Trophoblast cell (in vitro differentiated cells and primary cell): ENCODE measurements at regions not wholly inside any gene's neighbourhood (a gene's known extent, or its start where the extent isn't known, plus 50 kb on each side); places are given as distances from the start of the nearest gene placed in this dataset.
A peak's percentile ranks its signal among the peaks of the same experiment; 100 is the strongest.

Experiments used
- DNase-seq, 2 donors: peaks; one replicate each; pipeline ENCODE4 v3.0.0-alpha.2; 2016
- H2AFZ ChIP-seq: 2 replicates; pipeline ENCODE4 v1.6.1; 2013; ENCODE audit warnings: low read length, moderate library complexity, mild to moderate bottlenecking; ENCODE audit not compliant: insufficient read depth, poor library complexity
- H2AK5ac ChIP-seq: 2 replicates; pipeline ENCODE4 v1.6.1; 2013; ENCODE audit warnings: mild to moderate bottlenecking, low read length
- H2BK120ac ChIP-seq: 2 replicates; pipeline ENCODE4 v1.6.1; 2013; ENCODE audit warnings: low read length, mild to moderate bottlenecking, moderate library complexity; ENCODE audit not compliant: insufficient read depth, poor library complexity
- H2BK12ac ChIP-seq: 2 replicates; pipeline ENCODE4 v1.6.1; 2013; ENCODE audit warnings: mild to moderate bottlenecking, low read length, moderate library complexity
- H2BK5ac ChIP-seq: 2 replicates; pipeline ENCODE4 v1.6.1; 2013; ENCODE audit warnings: low read length, low read depth, moderate library complexity, mild to moderate bottlenecking; ENCODE audit not compliant: poor library complexity
- H3K14ac ChIP-seq: 2 replicates; pipeline ENCODE4 v1.6.1; 2013; ENCODE audit warnings: mild to moderate bottlenecking, low read length
- H3K18ac ChIP-seq: 2 replicates; pipeline ENCODE4 v1.6.1; 2013; ENCODE audit warnings: mild to moderate bottlenecking, low read length
- H3K23ac ChIP-seq: 2 replicates; pipeline ENCODE4 v1.6.1; 2013; ENCODE audit warnings: low read length
- H3K27ac ChIP-seq: 2 replicates; pipeline ENCODE4 v1.5.1; 2013; ENCODE audit warnings: low read depth, mild to moderate bottlenecking, inconsistent platforms, low read length, moderate library complexity
- H3K27me3 ChIP-seq: 2 replicates; pipeline ENCODE4 v1.6.1; 2013; ENCODE audit warnings: inconsistent platforms, mild to moderate bottlenecking, low read length, moderate library complexity; ENCODE audit not compliant: insufficient read depth
- H3K36me3 ChIP-seq, 2 experiments: 1 replicate in 1 of 2; 2 replicates in 1 of 2; pipeline ENCODE4 v1.6.1; 2013; ENCODE audit warnings: low read length in 2 of 2, mild to moderate bottlenecking in 2 of 2, moderate library complexity in 1 of 2; ENCODE audit not compliant: insufficient read depth in 2 of 2, control insufficient read depth in 1 of 2
- H3K4ac ChIP-seq: 2 replicates; pipeline ENCODE4 v1.6.1; 2013; ENCODE audit warnings: low read depth, mild to moderate bottlenecking, low read length, moderate library complexity
- H3K4me1 ChIP-seq, 2 experiments: 1 replicate in 1 of 2; 2 replicates in 1 of 2; pipeline ENCODE4 v1.6.1; 2013; ENCODE audit warnings: low read length in 2 of 2, mild to moderate bottlenecking in 2 of 2, moderate library complexity in 1 of 2; ENCODE audit not compliant: insufficient read depth in 2 of 2, control insufficient read depth in 1 of 2
- H3K4me2 ChIP-seq: 2 replicates; pipeline ENCODE4 v1.6.1; 2013; ENCODE audit warnings: inconsistent platforms, mild to moderate bottlenecking, low read length, moderate library complexity
- H3K4me3 ChIP-seq: 2 replicates; pipeline ENCODE4 v1.5.1; 2013; ENCODE audit warnings: mild to moderate bottlenecking, low read depth, low read length, inconsistent platforms
- H3K79me1 ChIP-seq: one replicate; pipeline ENCODE4 v1.6.1; 2013; ENCODE audit warnings: low read length
- H3K79me2 ChIP-seq: 2 replicates; pipeline ENCODE4 v1.6.1; 2013; ENCODE audit warnings: low read length, mild to moderate bottlenecking; ENCODE audit not compliant: control insufficient read depth, insufficient read depth, poor library complexity
- H3K9ac ChIP-seq: 2 replicates; pipeline ENCODE4 v1.6.1; 2013; ENCODE audit warnings: mild to moderate bottlenecking, low read length
- H3K9me3 ChIP-seq: 2 replicates; pipeline ENCODE4 v1.6.1; 2013; ENCODE audit warnings: low read depth, mild to moderate bottlenecking, control low read depth, inconsistent platforms, low read length; ENCODE audit not compliant: insufficient read depth
- H4K12ac ChIP-seq: 2 replicates; pipeline ENCODE4 v1.6.1; 2013; ENCODE audit warnings: low read depth, mild to moderate bottlenecking, low read length, moderate library complexity
- H4K8ac ChIP-seq: 2 replicates; pipeline ENCODE4 v1.6.1; 2013; ENCODE audit warnings: low read depth, mild to moderate bottlenecking, low read length, moderate library complexity
- H4K91ac ChIP-seq: one replicate; pipeline ENCODE4 v1.6.1; 2013; ENCODE audit warnings: low read depth, mild to moderate bottlenecking, low read length, moderate library complexity
- whole genome bisulfite sequencing: extraction: QIAGEN DNeasy Blood & Tissue Kit; methylation state at CpG from one replicate; pipeline ENCODE4 v1.1.7; 2013; ENCODE audit warnings: missing lambda C conversion rate; ENCODE audit not compliant: insufficient read length, insufficient coverage; ENCODE audit errors: extremely low coverage; 5-methylcytosine and 5-hydroxymethylcytosine counted together

- Histone ChIP-seq H3K4ac (no peak overlapping the region), H2AK5ac (no peak overlapping the region), H3K27ac (no peak overlapping the region), H3K4me3 (no peak overlapping the region), H3K18ac (no peak overlapping the region), H4K91ac (no peak overlapping the region), H3K79me1 (no peaks in the 10 kb centered on the region), H3K27me3 (no peaks in the 10 kb centered on the region), H2BK120ac (no peak overlapping the region), H3K9me3 (no peaks in the 10 kb centered on the region), H3K14ac (no peak overlapping the region), H2AFZ (no peak overlapping the region), H3K79me2 (no peaks in the 10 kb centered on the region), H3K9ac (no peak overlapping the region), H3K23ac (no peak overlapping the region), H3K4me1 (peaks cover 0 to 3% of the 10 kb centered on the region in 2 experiments), H2BK12ac (no peak overlapping the region), H4K8ac (no peak overlapping the region), H2BK5ac (no peak overlapping the region), H4K12ac (no peak overlapping the region), H3K4me2 (no peak overlapping the region), H3K36me3 (no peaks in the 10 kb centered on the region)
- DNase-seq: no peak
- WGBS: no CpG with 5 or more reads among the region's 5 CpGs
These were observed 267.7 kb upstream of the RASA1 start for GRCh38 chr5:86999951-87000350.

GRCh38 chr5:87002485-87002884, 265.2 kb upstream of the RASA1 start:
- H3K4me1 ChIP-seq: peaks cover 0 to 3% of the 10 kb centered on the region in 2 experiments
- no peak overlapping the region for H3K18ac ChIP-seq
- no peak overlapping the region for H4K91ac ChIP-seq
- no peak overlapping the region for H2BK12ac ChIP-seq
- H3K14ac ChIP-seq: no peak overlapping the region
- DNase-seq: peak in 1 of 2 donors; percentile 3
- H3K27ac ChIP-seq: no peak overlapping the region
- H4K8ac ChIP-seq: no peak overlapping the region
- no peak overlapping the region for H2AK5ac ChIP-seq
- no peaks in the 10 kb centered on the region for H3K9me3 ChIP-seq
- H3K27me3 ChIP-seq: no peaks in the 10 kb centered on the region
- H3K79me2 ChIP-seq: no peaks in the 10 kb centered on the region
- H3K79me1 ChIP-seq: no peaks in the 10 kb centered on the region
- H2BK5ac ChIP-seq: no peak overlapping the region
- H3K23ac ChIP-seq: no peak overlapping the region
- no peak overlapping the region for H3K4me2 ChIP-seq
- no peak overlapping the region for H3K4ac ChIP-seq
- no peak overlapping the region for H4K12ac ChIP-seq
- H2AFZ ChIP-seq: no peak overlapping the region
- H3K9ac ChIP-seq: no peak overlapping the region
- no peak overlapping the region for H3K4me3 ChIP-seq
- no peak overlapping the region for H2BK120ac ChIP-seq
- WGBS: no CpG with 5 or more reads among the region's 3 CpGs
- H3K36me3 ChIP-seq: no peaks in the 10 kb centered on the region

- H3K79me1 ChIP-seq: no peaks in the 10 kb centered on the region
- H4K91ac ChIP-seq: no peak overlapping the region
- H2AFZ ChIP-seq: no peak overlapping the region
- H3K79me2 ChIP-seq: no peaks in the 10 kb centered on the region
- H3K14ac ChIP-seq: no peak overlapping the region
- no CpG with 5 or more reads among the region's 3 CpGs for WGBS
- no peak overlapping the region for H4K8ac ChIP-seq
- no peak overlapping the region for H3K27ac ChIP-seq
- no peak overlapping the region for H2BK120ac ChIP-seq
- H2BK12ac ChIP-seq: no peak overlapping the region
- H3K4ac ChIP-seq: no peak overlapping the region
- no peak overlapping the region for H2BK5ac ChIP-seq
- no peaks in the 10 kb centered on the region for H3K9me3 ChIP-seq
- H4K12ac ChIP-seq: no peak overlapping the region
- DNase-seq: no peak
- no peaks in the 10 kb centered on the region for H3K36me3 ChIP-seq
- no peak overlapping the region for H3K23ac ChIP-seq
- H2AK5ac ChIP-seq: no peak overlapping the region
- no peak overlapping the region for H3K4me3 ChIP-seq
- peaks cover 0 to 3% of the 10 kb centered on the region in 2 experiments for H3K4me1 ChIP-seq
- H3K18ac ChIP-seq: no peak overlapping the region
- H3K27me3 ChIP-seq: no peaks in the 10 kb centered on the region
- no peak overlapping the region for H3K4me2 ChIP-seq
- H3K9ac ChIP-seq: no peak overlapping the region
These were observed 263.6 kb upstream of the RASA1 start for GRCh38 chr5:87004101-87004500.

DNA sequence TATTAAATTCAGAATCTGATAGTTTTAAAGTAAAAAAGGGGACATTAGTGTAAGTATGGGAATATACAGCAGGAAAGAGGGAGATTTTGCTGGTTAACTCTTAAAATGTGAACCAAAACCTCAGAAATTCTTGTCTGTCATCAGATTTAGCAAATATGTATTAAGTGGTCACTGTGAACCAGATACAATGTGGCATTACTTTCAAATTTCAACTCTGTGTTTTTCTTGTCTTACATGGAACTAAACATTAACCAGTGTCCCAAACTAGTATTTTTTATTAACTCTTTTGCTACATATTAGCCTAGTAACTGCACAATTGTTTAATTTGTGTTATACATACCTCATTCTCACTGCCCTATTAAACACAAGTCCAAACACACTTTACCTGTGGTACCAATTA, 259.9 kb upstream of the RASA1 start:
- Histone ChIP-seq H3K9ac (no peak overlapping the region), H4K91ac (no peak overlapping the region), H3K79me2 (no peaks in the 10 kb centered on the region), H2BK12ac (no peak overlapping the region), H3K27me3 (no peaks in the 10 kb centered on the region), H3K4me3 (no peak overlapping the region), H4K12ac (no peak overlapping the region), H2AFZ (no peak overlapping the region), H3K27ac (no peak overlapping the region), H2AK5ac (no peak overlapping the region), H3K79me1 (no peaks in the 10 kb centered on the region), H3K9me3 (no peaks in the 10 kb centered on the region), H3K14ac (no peak overlapping the region), H2BK120ac (no peak overlapping the region), H3K18ac (no peak overlapping the region), H3K4me2 (no peak overlapping the region), H3K4ac (no peak overlapping the region), H3K23ac (no peak overlapping the region), H3K4me1 (peaks cover 0 to 1% of the 10 kb centered on the region in 2 experiments), H2BK5ac (no peak overlapping the region), H3K36me3 (no peaks in the 10 kb centered on the region), H4K8ac (no peak overlapping the region)
- DNase-seq: no peak
